Endothelial cell of umbilical vein (primary cell): ENCODE measurements at regions not wholly inside any gene's neighbourhood (a gene's known extent, or its start where the extent isn't known, plus 50 kb on each side); places are given as distances from the start of the nearest gene placed in this dataset.

ENCODE experiments used
- BruUV-seq: library from RNA; stranded (reverse); fragments of 400-500 nt; replicated peaks from 2 replicates; lab custom pipeline; 2021; lab: Mats Ljungman, UMichigan
- CTCF ChIA-PET: fragments of 300-600, 350-600 bp; sonication (Branson Sonifier 250); formaldehyde crosslinking; loops from one replicate; lab custom pipeline; 2021; ENCODE audit warnings: antibody characterized with exemption, inconsistent platforms; lab: Charles Lee
- POLR2A ChIA-PET: fragments of 300-600, 350-600 bp; sonication (Branson Sonifier 250); formaldehyde crosslinking; loops from one replicate; lab custom pipeline; 2021; ENCODE audit warnings: antibody characterized with exemption, inconsistent platforms; lab: Charles Lee
- DNase-seq: peaks from one replicate; pipeline ENCODE4 v3.0.0-alpha.2; 2011; ENCODE audit warnings: low read depth, low spot score
- FAIRE-seq: peaks from 2 replicates; lab custom pipeline; 2011; peaks lifted over from hg19 to GRCh38; lab: Jason Lieb, UNC
- H2AFZ ChIP-seq: 2 replicates; pipeline ENCODE4 v1.6.0; 2012; ENCODE audit warnings: low read depth, low read length, control low read depth, inconsistent platforms
- H3K27ac ChIP-seq: 2 replicates; pipeline ENCODE4 v1.5.1; 2011; ENCODE audit warnings: low read depth, mild to moderate bottlenecking, control low read depth, low read length, moderate library complexity; ENCODE audit not compliant: insufficient read depth
- H3K27me3 ChIP-seq, 2 experiments: 2 replicates each; pipeline versions ENCODE4 v1.6.0 to v1.6.1; 2011; ENCODE audit warnings: low read length in 2 of 2, mixed read lengths in 1 of 2; ENCODE audit not compliant: control insufficient read depth in 2 of 2, insufficient read depth in 2 of 2
- H3K36me3 ChIP-seq, 2 experiments: 2 replicates in 1 of 2; 3 replicates in 1 of 2; pipeline ENCODE4 v1.5.1; 2011; ENCODE audit warnings: low read length in 2 of 2, mild to moderate bottlenecking in 1 of 2, moderate library complexity in 1 of 2; ENCODE audit not compliant: control insufficient read depth in 2 of 2, insufficient read depth in 2 of 2; ENCODE audit errors: extremely low read depth in 1 of 2
- H3K4me1 ChIP-seq: 3 replicates; pipeline ENCODE4 v1.5.1; 2011; ENCODE audit warnings: mild to moderate bottlenecking, low read length; ENCODE audit not compliant: control insufficient read depth, insufficient read depth; ENCODE audit errors: extremely low read depth
- H3K4me2 ChIP-seq: 2 replicates; pipeline ENCODE4 v1.6.1; 2011; ENCODE audit warnings: low read length, control low read depth, mixed read lengths; ENCODE audit not compliant: insufficient read depth
- H3K4me3 ChIP-seq, 3 experiments: fragments of 200-600 bp in 1 of 3; sonication (generic), shearing (Covaris generic) in 1 of 3; replicated peaks in 1 of 3; 2 replicates each; pipeline ENCODE4 v1.5.1; 2011 to 2016; ENCODE audit warnings: control low read depth in 3 of 3, low read length in 3 of 3, mild to moderate bottlenecking in 2 of 3, inconsistent platforms in 1 of 3, low read depth in 1 of 3, moderate library complexity in 1 of 3; ENCODE audit not compliant: insufficient read depth in 1 of 3
- H3K79me2 ChIP-seq: 2 replicates; pipeline ENCODE4 v1.6.0; 2012; ENCODE audit warnings: low read length, inconsistent platforms; ENCODE audit not compliant: control insufficient read depth, insufficient read depth
- H3K9ac ChIP-seq: replicated peaks from 2 replicates; pipeline ENCODE3; 2011; ENCODE audit warnings: low read length, control low read depth; ENCODE audit not compliant: insufficient read depth; ENCODE audit errors: extremely low read depth
- H3K9me1 ChIP-seq: replicated peaks from 3 replicates; pipeline ENCODE4 v1.6.0; 2011; ENCODE audit warnings: mild to moderate bottlenecking, low read length; ENCODE audit not compliant: control insufficient read depth, insufficient read depth; ENCODE audit errors: extremely low read depth
- H3K9me3 ChIP-seq: replicated peaks from 2 replicates; pipeline ENCODE4 v1.5.1; 2012; ENCODE audit warnings: low read length, inconsistent platforms; ENCODE audit not compliant: control insufficient read depth, insufficient read depth
- H4K20me1 ChIP-seq: replicated peaks from 2 replicates; pipeline ENCODE3; 2011; ENCODE audit warnings: mild to moderate bottlenecking, low read length; ENCODE audit not compliant: control insufficient read depth, insufficient read depth; ENCODE audit errors: extremely low read depth
- CTCF ChIP-seq, 2 donors: IDR thresholded peaks; 1 replicate in 1 of 2; 2 replicates in 1 of 2; pipeline ENCODE4 v1.5.1; 2011; ENCODE audit warnings: low read length in 2 of 2, mild to moderate bottlenecking in 2 of 2, moderate library complexity in 2 of 2, control low read depth in 1 of 2, inconsistent platforms in 1 of 2, low read depth in 1 of 2; ENCODE audit not compliant: insufficient read depth in 1 of 2; ENCODE audit errors: extremely low read depth in 1 of 2
- EZH2 ChIP-seq: IDR thresholded peaks from 2 replicates; pipeline ENCODE4 v1.6.1; 2012; ENCODE audit warnings: borderline replicate concordance, low read depth, mild to moderate bottlenecking, moderate library complexity, low read length, inconsistent platforms; ENCODE audit not compliant: severe bottlenecking
- FOS ChIP-seq: IDR thresholded peaks from 2 replicates; pipeline ENCODE4 v1.6.1; 2011; ENCODE audit warnings: mild to moderate bottlenecking, low read length, moderate library complexity, borderline replicate concordance; ENCODE audit not compliant: insufficient read depth
- GATA2 ChIP-seq: IDR thresholded peaks from 2 replicates; pipeline ENCODE4 v1.7.0; 2011; ENCODE audit warnings: low read depth, mild to moderate bottlenecking, moderate library complexity, mixed read lengths, low read length; ENCODE audit not compliant: insufficient read length, insufficient read depth
- JUN ChIP-seq: IDR thresholded peaks from 2 replicates; pipeline ENCODE4 v1.6.1; 2011; ENCODE audit warnings: borderline replicate concordance, low read depth; ENCODE audit not compliant: insufficient read length, insufficient read depth
- MAX ChIP-seq: IDR thresholded peaks from 2 replicates; pipeline ENCODE4 v1.6.1; 2011; ENCODE audit not compliant: insufficient read depth, insufficient read length
- MYC ChIP-seq: IDR thresholded peaks from one replicate; pipeline ENCODE4 v1.6.1; 2011; ENCODE audit warnings: mild to moderate bottlenecking, low read depth, low read length
- POLR2A ChIP-seq: IDR thresholded peaks from 2 replicates; pipeline ENCODE4 v1.6.1; 2012; ENCODE audit warnings: low read depth, mild to moderate bottlenecking, control low read depth, low read length
- POLR2AphosphoS5 ChIP-seq: IDR thresholded peaks from 2 replicates; pipeline ENCODE4 v1.6.1; 2012; ENCODE audit warnings: low read depth, mild to moderate bottlenecking, control low read depth, low read length, moderate library complexity; ENCODE audit not compliant: insufficient read depth
- dilution Hi-C: fragments of 300-500 bp; cut with MboI; formaldehyde crosslinking; loops from one replicate; pipeline ENCODE4 v1.15.0; 2019; ENCODE audit warnings: low sequenced_read_pairs; ENCODE audit not compliant: extremely low pct_ligation_motif_present
- intact Hi-C: fragments of 100-400 bp; cut with micrococcal nuclease; formaldehyde crosslinking; loops from one replicate; pipeline ENCODE4 v1.10.0; 2022

- CTCF ChIA-PET = no interaction called here
- intact Hi-C loops = no loop called here
- dilution Hi-C loops = no loop called here
Observed at GRCh38 chr9:118108971-118109370, 404.8 kb downstream of the TLR4 start.

More at GRCh38 chr9:118108971-118109370, 404.8 kb downstream of the TLR4 start:
- Histone ChIP-seq H3K27ac (no peak overlapping the region), H4K20me1 (no peaks in the 10 kb centered on the region), H3K4me1 (no peaks in the 10 kb centered on the region), H3K79me2 (no peaks in the 10 kb centered on the region), H3K36me3 (no peaks in the 10 kb centered on the region), H2AFZ (no peak overlapping the region), H3K27me3 (no peaks in the 10 kb centered on the region), H3K9me3 (no peaks in the 10 kb centered on the region), H3K4me2 (no peak overlapping the region), H3K9ac (no peak overlapping the region), H3K4me3 (no peak overlapping the region), H3K9me1 (no peaks in the 10 kb centered on the region)
- TF ChIP-seq FOS (no peak), CTCF (IDR thresholded peaks at IDR 0.05; ENCODE audit: extremely low read depth in 1 of 2, insufficient read depth in 1 of 2, low read depth in 1 of 2, low read length in 2 of 2) (no peak), MAX (no peak), GATA2 (no peak), JUN (no peak), MYC (no peak), EZH2 (no peak), POLR2A (no peak), POLR2AphosphoS5 (no peak)
- POLR2A ChIA-PET = no interaction called here
- no peak for FAIRE-seq
- DNase-seq = no peak
- BruUV-seq = no TSS peak
